HCT116 (cell line): ENCODE measurements at regions not wholly inside any gene's neighbourhood (a gene's known extent, or its start where the extent isn't known, plus 50 kb on each side); places are given as distances from the start of the nearest gene placed in this dataset.

Experiments
- CTCF ChIP-seq, 3 experiments: fragments of 200-600 bp in 1 of 3; sonication (generic) in 1 of 3; IDR thresholded peaks in 2 of 3; conservative IDR thresholded peaks in 1 of 3; 2 replicates each; pipeline ENCODE4 v1.5.1; 2012 to 2017; ENCODE audit warnings: low read depth in 2 of 3, low read length in 2 of 3, antibody characterized with exemption in 1 of 3, borderline replicate concordance in 1 of 3, control low read depth in 1 of 3, mild to moderate bottlenecking in 1 of 3, mixed read lengths in 1 of 3, mixed run types in 1 of 3, moderate library complexity in 1 of 3; ENCODE audit not compliant: insufficient read depth in 1 of 3
- EGR1 ChIP-seq: IDR thresholded peaks from 2 replicates; pipeline ENCODE4 v1.6.1; 2012; ENCODE audit warnings: low read depth
- POLR2AphosphoS5 ChIP-seq: IDR thresholded peaks from 2 replicates; pipeline ENCODE4 v1.6.1; 2011; ENCODE audit warnings: mild to moderate bottlenecking, low read depth, low read length, moderate library complexity
- REST ChIP-seq: IDR thresholded peaks from 2 replicates; pipeline ENCODE4 v1.6.1; 2012; ENCODE audit warnings: low read depth
- TCF7L2 ChIP-seq: IDR thresholded peaks from 2 replicates; pipeline ENCODE4 v1.7.0; 2011; ENCODE audit warnings: borderline replicate concordance, inconsistent platforms; ENCODE audit not compliant: insufficient read depth, insufficient read length; ENCODE audit errors: extremely low read depth
- ZBTB33 ChIP-seq: IDR thresholded peaks from 2 replicates; pipeline ENCODE4 v1.6.1; 2011; ENCODE audit warnings: mild to moderate bottlenecking, low read length, moderate library complexity; ENCODE audit not compliant: insufficient replicate concordance; ENCODE audit errors: extremely low read depth

- no peak for TF ChIP-seq CTCF (IDR thresholded peaks at IDR 0.05 in 2 of 3, conservative IDR thresholded peaks at IDR 0.05 in 1 of 3; ENCODE audit: borderline replicate concordance in 1 of 3, insufficient read depth in 1 of 3, low read depth in 2 of 3, low read length in 2 of 3)
- TF ChIP-seq POLR2AphosphoS5: no peak
- no peak for TF ChIP-seq REST
- no peak for TF ChIP-seq EGR1
- no peak for TF ChIP-seq ZBTB33
- TF ChIP-seq TCF7L2: no peak
Measured at GRCh38 chr12:34606749-34607519, 584.6 kb downstream of the ALG10 start.
